NCI-H345 treated with DMSO at 0.1 percent for 48 hours (cell line): ENCODE measurements at regions not wholly inside any gene's neighbourhood (a gene's known extent, or its start where the extent isn't known, plus 50 kb on each side); places are given as distances from the start of the nearest gene placed in this dataset.

Source experiments
- DNase-seq: peaks from one replicate; lab custom pipeline; 2025; ENCODE audit not compliant: unreplicated experiment; lab: John Stamatoyannopoulos, UW

- no peak for DNase-seq
Observed at GRCh38 chr18:64449434-64449833, 300.5 kb upstream of the LINC00305 start.

DNA sequence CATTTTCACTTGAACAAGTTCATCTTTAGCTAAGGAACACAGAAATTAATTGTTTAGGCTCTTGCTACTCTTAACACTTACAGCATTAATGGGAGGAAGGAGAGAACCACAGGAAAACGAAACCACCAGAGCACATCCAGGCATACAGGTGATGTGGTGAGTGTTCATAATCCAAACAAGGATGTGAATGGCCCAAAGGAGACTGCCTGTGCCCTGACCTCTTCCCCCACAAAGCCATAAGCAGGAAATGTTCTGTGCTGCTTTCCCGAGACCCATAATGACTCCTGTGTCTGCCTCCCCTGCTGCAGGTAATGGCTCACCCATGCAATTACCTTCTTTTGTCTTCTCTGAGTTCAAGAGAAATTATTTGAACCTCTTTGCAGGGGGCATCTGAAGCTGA, 295.9 kb upstream of the LINC00305 start:
- no peak for DNase-seq

DNA sequence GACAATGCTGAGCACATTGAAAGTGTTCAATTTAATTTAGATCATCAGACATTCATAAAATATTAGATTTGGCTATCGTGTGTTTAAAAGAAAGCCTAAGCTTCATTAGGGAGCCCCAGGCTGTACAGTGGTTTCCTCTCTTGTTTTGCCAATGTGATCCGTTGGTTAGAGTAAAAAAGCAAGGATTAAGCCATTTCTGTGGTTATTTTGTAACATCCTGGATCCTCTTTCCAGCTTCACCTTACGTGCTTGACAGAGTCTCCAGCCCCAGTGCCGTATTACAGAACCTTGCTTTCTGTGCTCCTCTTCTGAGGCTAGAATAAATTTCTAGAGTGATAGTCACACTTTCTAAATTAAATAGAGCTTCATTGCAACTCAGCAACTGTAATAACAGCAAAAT, 289.3 kb upstream of the LINC00305 start:
- no peak for DNase-seq

- no peak for DNase-seq
Observed at GRCh38 chr18:64436111-64436510, 287.2 kb upstream of the LINC00305 start.

GRCh38 chr18:64419156-64419555, 270.3 kb upstream of the LINC00305 start:
- no peak for DNase-seq

DNA sequence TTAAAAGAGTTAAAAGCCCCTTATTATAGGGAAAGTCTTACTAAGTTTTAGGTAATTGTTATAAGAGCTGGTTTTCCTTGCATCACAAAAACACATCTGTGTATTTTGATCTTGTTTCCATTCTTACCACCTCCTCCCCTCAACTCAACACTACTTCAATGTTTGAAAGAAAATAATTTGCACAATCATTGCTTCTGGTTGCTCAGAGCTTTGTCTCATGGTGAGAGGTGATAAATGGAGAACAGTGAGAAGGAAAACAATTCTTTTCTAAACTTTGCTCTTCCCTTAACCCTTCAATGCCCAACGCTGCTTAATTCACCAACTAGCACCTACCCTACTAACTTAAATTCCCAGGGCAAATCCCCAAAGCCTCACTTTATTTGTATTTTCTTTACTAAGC, 268.1 kb upstream of the LINC00305 start:
- no peak for DNase-seq

GRCh38 chr18:64415218-64415617, 266.3 kb upstream of the LINC00305 start:
- DNase-seq = no peak

GRCh38 chr18:64410685-64411084, 261.8 kb upstream of the LINC00305 start:
- DNase-seq = no peak

GRCh38 chr18:64409511-64409910, 260.6 kb upstream of the LINC00305 start:
- no peak for DNase-seq

DNA sequence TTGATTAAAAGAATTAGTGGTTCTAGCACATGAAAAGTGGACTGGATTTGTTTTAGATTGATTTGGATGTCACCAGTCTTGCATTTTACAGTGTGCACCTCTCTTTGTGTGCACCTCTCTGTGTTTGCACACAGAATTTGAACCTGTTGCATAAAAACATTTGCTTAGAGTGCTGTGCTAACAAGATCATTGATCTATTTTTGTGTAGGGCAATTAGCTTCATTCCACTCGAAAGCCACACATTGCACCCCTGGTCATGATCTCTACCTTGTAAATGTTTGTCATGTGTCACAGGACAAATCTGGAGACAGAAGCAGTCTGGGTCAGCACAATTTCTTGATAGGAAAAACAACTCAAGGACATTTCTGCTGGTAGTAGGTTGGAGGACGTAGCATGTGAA, 258.7 kb upstream of the LINC00305 start:
- DNase-seq = no peak

DNA sequence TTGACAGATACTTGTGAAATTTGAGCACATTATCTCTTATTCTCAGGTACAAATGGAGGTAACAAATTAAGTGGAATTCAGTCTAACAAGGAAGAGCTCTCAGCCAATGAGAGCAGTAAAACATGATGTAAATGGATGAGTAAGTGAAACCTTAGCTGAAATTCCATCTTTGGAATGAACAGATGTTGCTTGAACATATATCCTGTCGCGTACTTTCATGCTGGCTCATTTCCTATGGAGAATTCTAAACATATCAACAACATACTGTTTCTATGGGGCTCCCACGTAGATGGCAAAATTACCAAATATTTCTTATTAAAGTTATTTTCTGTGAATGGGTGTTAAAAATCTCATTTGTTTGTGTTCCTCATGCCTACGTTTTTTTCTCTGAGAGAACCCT, 256.3 kb upstream of the LINC00305 start:
- DNase-seq = no peak

- DNase-seq = no peak
Observed at GRCh38 chr18:64403784-64404503, 255.1 kb upstream of the LINC00305 start.

DNA sequence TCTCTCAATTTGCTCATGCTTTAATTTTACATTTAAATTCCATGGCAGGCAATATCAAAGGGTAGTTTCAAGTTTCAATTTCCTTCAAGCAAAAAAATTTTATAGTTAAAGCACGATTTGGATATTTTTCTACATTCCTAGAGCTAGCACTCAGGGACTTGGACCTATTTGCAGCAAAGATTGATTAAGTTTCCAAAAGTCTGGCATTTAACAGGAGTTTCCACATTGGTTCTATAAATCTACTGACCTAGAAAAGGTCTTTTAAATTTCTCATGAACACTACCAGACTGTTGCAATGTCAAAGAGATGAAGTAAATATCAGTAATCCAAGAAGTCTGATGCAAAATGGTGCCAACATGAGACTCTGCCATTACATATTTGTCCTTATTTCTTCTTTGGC, 253.7 kb upstream of the LINC00305 start:
- no peak for DNase-seq

GRCh38 chr18:64401268-64402060, 252.6 kb upstream of the LINC00305 start:
- DNase-seq = no peak

GRCh38 chr18:64399566-64399965, 250.7 kb upstream of the LINC00305 start:
- DNase-seq = no peak

DNA sequence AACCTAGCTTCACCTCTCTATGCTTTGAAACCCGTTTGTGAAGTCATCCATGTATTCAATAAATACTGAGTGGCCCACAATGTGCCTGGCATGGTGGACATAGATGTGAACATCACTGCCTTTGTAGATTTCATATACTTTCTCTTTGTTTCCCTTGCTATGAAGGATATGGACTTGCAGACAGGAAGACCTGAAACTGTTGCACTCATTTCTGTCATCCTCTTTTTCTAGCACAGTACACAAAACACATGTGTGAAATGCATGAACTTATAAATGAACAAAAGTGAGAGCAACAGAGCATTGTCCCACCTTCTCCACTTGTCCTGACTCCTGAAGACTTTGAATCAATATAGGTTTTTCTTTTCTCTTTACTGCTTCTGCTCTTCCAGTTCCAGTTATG, 249.4 kb upstream of the LINC00305 start:
- DNase-seq = no peak

DNA sequence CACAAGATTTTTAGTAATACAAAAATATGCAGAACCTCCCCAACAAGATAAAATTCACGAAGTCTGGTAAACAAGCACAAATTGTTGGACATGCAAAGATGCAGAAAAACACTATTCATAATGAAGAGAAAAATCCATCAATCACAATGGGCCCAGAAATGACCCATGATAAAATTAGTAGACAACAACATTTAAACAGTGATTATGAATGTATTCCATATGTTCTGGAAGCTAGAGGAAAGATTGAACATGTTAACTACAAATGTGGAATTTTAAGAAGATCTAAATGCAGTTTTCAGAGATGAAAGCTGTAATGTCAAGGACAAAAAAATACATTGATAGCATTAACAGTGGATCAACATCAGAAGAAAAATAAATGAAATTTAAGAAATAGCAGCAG, 243.3 kb upstream of the LINC00305 start:
- no peak for DNase-seq

GRCh38 chr18:64384101-64384500, 235.2 kb upstream of the LINC00305 start:
- no peak for DNase-seq

DNA sequence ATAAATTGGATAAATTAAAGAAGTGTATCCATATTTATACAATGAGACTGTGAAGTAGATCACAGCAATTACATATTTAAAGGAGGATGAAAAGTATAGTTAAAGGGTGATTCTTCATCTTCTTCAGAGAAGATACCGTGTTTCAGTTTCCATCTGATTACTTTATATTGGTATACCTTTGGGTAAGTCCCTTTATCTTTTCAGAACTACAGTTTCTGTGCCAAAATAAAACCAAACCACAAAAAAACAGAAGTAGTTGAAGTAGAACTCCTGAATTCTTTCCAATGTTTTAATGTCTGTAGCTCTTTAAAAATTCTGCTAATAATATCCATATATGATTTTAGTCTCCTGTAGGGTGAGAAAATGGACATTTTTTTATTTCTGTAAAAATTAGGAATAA, 231.2 kb upstream of the LINC00305 start:
- DNase-seq = no peak

- DNase-seq = no peak
Observed at GRCh38 chr18:64379662-64380061, 230.8 kb upstream of the LINC00305 start.

- no peak for DNase-seq
Observed at GRCh38 chr18:64377446-64377845, 228.6 kb upstream of the LINC00305 start.

GRCh38 chr18:64372850-64373249, 224.0 kb upstream of the LINC00305 start:
- no peak for DNase-seq
